ENCODE measurements at regions not wholly inside any gene's neighbourhood (a gene's known extent, or its start where the extent isn't known, plus 50 kb on each side); places are given as distances from the start of the nearest gene placed in this dataset.
"Not testable (repeated sequence)": the region's sequence is repeated elsewhere in the genome, so short reads cannot be mapped to it uniquely, and the experiment has no call there.

DNA sequence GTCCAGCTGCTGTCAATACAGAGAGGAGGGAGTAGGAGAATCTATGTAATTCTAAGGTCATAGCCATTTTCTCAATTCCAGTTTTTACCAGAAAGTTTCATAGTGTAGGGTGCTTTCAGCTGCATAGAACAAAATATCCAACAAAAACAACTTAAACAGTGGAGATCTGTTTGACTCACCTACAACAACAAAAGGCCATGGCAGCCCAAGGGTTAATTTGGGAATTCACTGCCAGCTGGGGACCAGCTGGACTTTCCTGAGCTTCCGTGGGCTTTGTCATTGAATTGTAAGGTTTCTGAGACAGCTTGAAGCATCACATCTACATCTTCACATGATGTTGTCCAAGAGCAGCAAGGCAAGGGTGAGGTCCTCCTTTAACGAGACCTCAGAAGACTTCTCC, 512.7 kb downstream of the IRS1 start:
- TF ChIP-seq, protein P1, sequence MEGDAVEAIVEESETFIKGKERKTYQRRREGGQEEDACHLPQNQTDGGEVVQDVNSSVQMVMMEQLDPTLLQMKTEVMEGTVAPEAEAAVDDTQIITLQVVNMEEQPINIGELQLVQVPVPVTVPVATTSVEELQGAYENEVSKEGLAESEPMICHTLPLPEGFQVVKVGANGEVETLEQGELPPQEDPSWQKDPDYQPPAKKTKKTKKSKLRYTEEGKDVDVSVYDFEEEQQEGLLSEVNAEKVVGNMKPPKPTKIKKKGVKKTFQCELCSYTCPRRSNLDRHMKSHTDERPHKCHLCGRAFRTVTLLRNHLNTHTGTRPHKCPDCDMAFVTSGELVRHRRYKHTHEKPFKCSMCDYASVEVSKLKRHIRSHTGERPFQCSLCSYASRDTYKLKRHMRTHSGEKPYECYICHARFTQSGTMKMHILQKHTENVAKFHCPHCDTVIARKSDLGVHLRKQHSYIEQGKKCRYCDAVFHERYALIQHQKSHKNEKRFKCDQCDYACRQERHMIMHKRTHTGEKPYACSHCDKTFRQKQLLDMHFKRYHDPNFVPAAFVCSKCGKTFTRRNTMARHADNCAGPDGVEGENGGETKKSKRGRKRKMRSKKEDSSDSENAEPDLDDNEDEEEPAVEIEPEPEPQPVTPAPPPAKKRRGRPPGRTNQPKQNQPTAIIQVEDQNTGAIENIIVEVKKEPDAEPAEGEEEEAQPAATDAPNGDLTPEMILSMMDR (IDR thresholded peaks at IDR 0.05), result no peak
- Histone ChIP-seq H3K4me1 (no peaks in the 10 kb centered on the region), H3K9me3 (peaks cover 0 to 16% (median 0%) of the 10 kb centered on the region in 3 donors), H3K27me3 (no peaks in the 10 kb centered on the region), H3K27ac (no peak overlapping the region), H3K4me3 (no peak overlapping the region), H3K36me3 (no peaks in the 10 kb centered on the region)
- intact Hi-C loops (cut with DNase I; ENCODE audit: low total_unique reads), result no loop called here
- DNase-seq, result no peak

DNA sequence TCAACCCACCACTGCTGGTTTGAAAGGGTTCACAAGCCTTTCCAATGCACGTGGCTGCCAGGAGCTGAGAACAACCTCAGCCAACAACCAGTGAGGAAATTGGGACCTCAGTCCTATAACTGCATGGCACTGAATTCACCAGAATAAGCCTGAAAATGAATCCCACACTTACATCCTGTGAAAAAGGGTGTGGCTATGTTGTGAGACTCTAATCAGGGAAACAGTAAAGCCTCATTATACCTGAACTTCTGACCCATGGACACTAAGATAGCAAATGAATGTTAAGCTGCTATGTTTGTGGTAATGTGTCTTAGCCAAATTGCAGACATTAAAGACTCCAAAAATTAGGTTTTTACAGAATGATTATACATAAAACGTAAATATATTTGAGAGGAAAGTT, 515.8 kb downstream of the IRS1 start:
- Histone ChIP-seq H3K27ac (no peak overlapping the region), H3K9me3 (no peaks in the 10 kb centered on the region), H3K4me3 (no peak overlapping the region), H3K27me3 (no peaks in the 10 kb centered on the region), H3K36me3 (no peaks in the 10 kb centered on the region), H3K4me1 (no peaks in the 10 kb centered on the region)
- intact Hi-C loops (cut with DNase I; ENCODE audit: low total_unique reads), result no loop called here
- no peak for DNase-seq
- TF ChIP-seq, protein P1 (IDR thresholded peaks at IDR 0.05), result no peak

DNA sequence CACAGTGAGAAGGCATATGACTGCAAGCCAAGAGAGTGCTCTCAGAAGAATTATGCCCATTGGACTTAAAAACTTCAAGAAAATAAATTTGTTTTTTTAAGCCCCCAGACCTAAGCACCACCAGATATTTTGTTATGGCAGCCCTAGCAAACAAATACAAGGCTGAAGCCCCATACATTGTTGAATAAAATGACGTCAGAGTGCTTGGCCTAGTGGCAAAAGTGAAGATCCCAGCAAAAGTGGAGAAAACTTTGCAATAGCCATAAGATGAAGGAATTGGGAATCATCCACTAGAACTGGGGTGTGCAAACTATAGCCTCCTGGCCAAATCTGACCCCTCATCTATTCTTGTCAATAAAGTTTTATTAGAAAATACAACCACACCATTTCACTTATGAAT, 517.5 kb downstream of the IRS1 start:
- H3K4me3 ChIP-seq, result no peak overlapping the region
- H3K4me1 ChIP-seq, result no peaks in the 10 kb centered on the region
- intact Hi-C loops (cut with DNase I; ENCODE audit: low total_unique reads), result no loop called here
- TF ChIP-seq, protein P1 (IDR thresholded peaks at IDR 0.05), result no peak
- H3K9me3 ChIP-seq, result no peaks in the 10 kb centered on the region
- H3K27me3 ChIP-seq, result no peaks in the 10 kb centered on the region
- H3K27ac ChIP-seq, result no peak overlapping the region
- DNase-seq, result no peak
- no peaks in the 10 kb centered on the region for H3K36me3 ChIP-seq

DNA sequence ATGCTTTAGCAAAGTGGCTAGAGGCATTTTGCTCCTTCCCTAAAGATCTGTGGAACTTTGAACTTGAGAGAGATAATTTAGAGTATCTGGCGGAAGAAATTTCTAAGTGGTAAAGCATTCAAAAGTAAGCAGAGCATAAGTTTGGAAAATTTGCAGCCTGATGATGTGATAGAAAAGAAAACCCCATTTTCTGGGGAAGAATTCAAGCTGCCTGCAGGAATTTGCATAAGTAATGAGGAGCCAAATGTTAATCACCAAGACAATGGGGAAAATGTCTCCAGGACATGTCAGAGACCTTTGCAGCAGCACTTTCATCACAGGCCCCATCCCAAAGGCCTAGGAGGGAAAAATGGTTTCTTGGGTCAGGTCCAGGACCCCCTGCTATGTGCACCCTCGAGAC, 519.5 kb downstream of the IRS1 start:
- H3K4me3 ChIP-seq; H3K9me3 ChIP-seq; H3K27ac ChIP-seq; H3K4me1 ChIP-seq; H3K36me3 ChIP-seq; DNase-seq; H3K27me3 ChIP-seq; intact Hi-C loops (cut with DNase I; ENCODE audit: low total_unique reads): not testable (repeated sequence)

DNA sequence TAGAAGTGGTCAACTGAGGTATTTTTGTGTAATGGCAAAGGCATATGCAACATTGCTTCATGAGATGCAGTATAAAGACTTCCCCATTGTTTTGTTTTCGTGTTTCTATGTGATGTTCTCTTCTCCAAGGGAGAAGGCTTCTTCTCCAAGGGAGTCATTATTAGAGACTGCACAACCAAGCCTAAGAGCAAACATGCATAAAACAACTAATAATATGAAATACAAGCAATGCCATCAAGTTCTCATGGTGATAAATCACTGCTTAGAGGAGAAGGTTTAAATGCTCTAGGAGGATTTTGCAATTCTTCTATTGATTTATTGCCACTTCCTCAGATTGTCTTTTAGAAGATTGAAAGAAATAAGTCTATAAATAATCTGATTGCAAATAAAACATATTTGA, 524.4 kb downstream of the IRS1 start:
- intact Hi-C loops (cut with DNase I; ENCODE audit: low total_unique reads), result no loop called here
- DNase-seq, result no peak

DNA sequence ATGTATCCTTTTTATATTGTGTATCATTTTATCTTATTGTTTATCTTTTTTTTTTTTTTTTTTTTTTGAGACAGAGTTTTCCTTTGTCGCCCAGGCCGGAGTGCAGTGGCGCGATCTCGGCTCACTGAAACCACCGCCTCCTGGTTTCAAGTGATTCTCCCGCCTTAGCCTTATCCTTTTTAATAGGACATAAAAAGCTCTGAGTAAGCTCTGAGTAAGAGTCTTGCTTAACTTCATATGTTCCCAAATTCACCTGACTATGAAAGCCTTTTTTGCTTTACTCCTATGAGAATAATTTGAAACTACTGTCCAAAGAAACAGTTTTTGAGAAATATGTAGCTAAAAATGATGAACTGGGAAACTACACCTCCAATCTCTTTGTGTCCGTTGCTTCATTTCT, 525.5 kb downstream of the IRS1 start:
- Histone ChIP-seq H3K36me3 (no peaks in the 10 kb centered on the region), H3K4me1 (no peaks in the 10 kb centered on the region), H3K9me3 (no peaks in the 10 kb centered on the region), H3K27me3 (no peaks in the 10 kb centered on the region), H3K27ac (no peak overlapping the region), H3K4me3 (no peak overlapping the region)
- TF ChIP-seq, protein P1 (IDR thresholded peaks at IDR 0.05), result no peak
- intact Hi-C loops (cut with DNase I; ENCODE audit: low total_unique reads), result no loop called here
- DNase-seq, result no peak

More for the DNA sequence above, 524.4 kb downstream of the IRS1 start:
- Histone ChIP-seq H3K4me3 (no peak overlapping the region), H3K27me3 (no peaks in the 10 kb centered on the region), H3K9me3 (no peaks in the 10 kb centered on the region), H3K4me1 (no peaks in the 10 kb centered on the region), H3K27ac (no peak overlapping the region), H3K36me3 (no peaks in the 10 kb centered on the region)
- TF ChIP-seq, protein P1 (IDR thresholded peaks at IDR 0.05), result no peak
